MM.1S (cell line): ENCODE measurements at regions not wholly inside any gene's neighbourhood (a gene's known extent, or its start where the extent isn't known, plus 50 kb on each side); places are given as distances from the start of the nearest gene placed in this dataset.

ENCODE experiments used
- DNase-seq: peaks from one replicate; pipeline ENCODE4 v3.0.0-alpha.2; 2015
- H2AFZ ChIP-seq: fragments of 300-600 bp; sonication (generic); 2 replicates; pipeline ENCODE4 v1.6.0; 2016; ENCODE audit warnings: antibody characterized with exemption, low read length
- H3F3A ChIP-seq: fragments of 300-600 bp; sonication (generic); 2 replicates; pipeline ENCODE4 v1.6.1; 2016; ENCODE audit warnings: mild to moderate bottlenecking, antibody characterized with exemption, low read length, moderate library complexity, mixed read lengths; ENCODE audit not compliant: insufficient read depth
- H3K27ac ChIP-seq: fragments of 300-600 bp; sonication (generic); 2 replicates; pipeline ENCODE4 v1.5.1; 2016; ENCODE audit warnings: mild to moderate bottlenecking, low read length
- H3K27me3 ChIP-seq: fragments of 300-600 bp; sonication (generic); replicated peaks from 2 replicates; pipeline ENCODE4 v1.6.0; 2016; ENCODE audit warnings: low read length; ENCODE audit not compliant: insufficient read depth
- H3K36me3 ChIP-seq: fragments of 300-600 bp; sonication (generic); replicated peaks from 2 replicates; pipeline ENCODE4 v1.6.1; 2016; ENCODE audit warnings: mild to moderate bottlenecking, low read length, mixed read lengths; ENCODE audit not compliant: insufficient read depth
- H3K4me1 ChIP-seq: fragments of 300-600 bp; sonication (generic); 2 replicates; pipeline ENCODE4 v1.6.1; 2016; ENCODE audit warnings: low read length, mixed read lengths
- H3K4me2 ChIP-seq: fragments of 300-600 bp; sonication (generic); 2 replicates; pipeline ENCODE4 v1.6.0; 2016; ENCODE audit warnings: low read depth, low read length
- H3K4me3 ChIP-seq: fragments of 300-600 bp; sonication (generic); 2 replicates; pipeline ENCODE4 v1.5.1; 2016; ENCODE audit warnings: low read length, mixed read lengths
- H3K79me2 ChIP-seq: fragments of 300-600 bp; sonication (generic); 2 replicates; pipeline ENCODE4 v1.6.1; 2016; ENCODE audit warnings: mixed run types, low read length, mixed read lengths
- H3K9ac ChIP-seq: fragments of 300-600 bp; sonication (generic); 2 replicates; pipeline ENCODE4 v1.6.1; 2016; ENCODE audit warnings: low read length, mixed read lengths
- H3K9me2 ChIP-seq: fragments of 300-600 bp; sonication (generic); replicated peaks from 2 replicates; pipeline ENCODE4 v1.6.1; 2016; ENCODE audit warnings: mild to moderate bottlenecking, low read length, mixed read lengths; ENCODE audit not compliant: insufficient read depth
- H3K9me3 ChIP-seq: fragments of 300-600 bp; sonication (generic); replicated peaks from 2 replicates; pipeline ENCODE4 v1.6.1; 2016; ENCODE audit warnings: mild to moderate bottlenecking, low read length, mixed read lengths; ENCODE audit not compliant: insufficient read depth
- H4K20me1 ChIP-seq: fragments of 300-600 bp; sonication (generic); 2 replicates; pipeline ENCODE4 v1.6.1; 2016; ENCODE audit warnings: mild to moderate bottlenecking, low read length, moderate library complexity, mixed read lengths; ENCODE audit not compliant: insufficient read depth
- EZH2 ChIP-seq: fragments of 300-600 bp; sonication (generic); optimal IDR thresholded peaks from 2 replicates; pipeline ENCODE3; 2017; ENCODE audit warnings: low read depth, mild to moderate bottlenecking, antibody characterized with exemption, low read length, mixed read lengths
- EZH2phosphoT487 ChIP-seq: fragments of 300-600 bp; sonication (generic); IDR thresholded peaks from 2 replicates; pipeline ENCODE4 v1.6.1; 2018; ENCODE audit warnings: antibody characterized with exemption, low read length
- TF ChIP-seq, protein P1 (sequence below): fragments of 300-600 bp; sonication (generic); IDR thresholded peaks from 2 replicates; pipeline ENCODE4 v1.5.1; 2016; ENCODE audit warnings: antibody characterized with exemption, low read length, mixed read lengths

DNA sequence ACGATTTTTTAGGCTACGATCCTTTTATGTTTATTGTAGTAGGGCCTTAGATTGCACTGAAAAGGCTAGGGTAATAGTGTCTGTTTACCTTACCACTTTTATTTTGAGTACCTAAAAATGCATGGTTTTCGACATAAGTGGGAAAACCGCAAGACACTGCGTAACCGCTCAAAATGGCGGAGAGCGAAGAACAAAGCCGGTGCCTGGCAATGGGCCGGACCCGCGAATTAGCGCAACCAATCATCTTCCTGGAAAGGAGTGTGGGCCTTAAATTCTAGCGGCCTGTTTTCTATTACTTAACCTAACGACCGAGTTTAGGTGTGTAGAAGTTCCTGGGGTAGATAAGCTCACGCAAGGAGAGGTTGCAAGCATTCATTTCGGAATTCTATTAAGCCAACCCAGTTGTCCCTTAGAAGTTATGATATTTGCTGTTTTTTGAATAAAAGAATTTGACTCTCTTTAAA is 118.0 kb downstream of the HFE start:
- Histone ChIP-seq H3K36me3 (no peaks in the 10 kb centered on the region), H3K27ac (peak overlapping the region; percentile 95), H3K4me1 (peaks cover 9% of the 10 kb centered on the region), H3K9me2 (no peaks in the 10 kb centered on the region), H3K4me2 (peak overlapping the region; percentile 95), H2AFZ (0 out of 2 replicates have a peak overlapping the region, but pooled peaks have one; percentile 19), H3K9me3 (no peaks in the 10 kb centered on the region), H3K79me2 (no peaks in the 10 kb centered on the region), H3K4me3 (peak overlapping the region; percentile 68), H3K9ac (peak overlapping the region; percentile 88), H3F3A (peaks cover 30% of the 10 kb centered on the region), H4K20me1 (no peaks in the 10 kb centered on the region), H3K27me3 (no peaks in the 10 kb centered on the region)
- DNase-seq, result peak; percentile 89
- no peak for TF ChIP-seq EZH2phosphoT487
- TF ChIP-seq EZH2, result no peak
- TF ChIP-seq, protein P1, sequence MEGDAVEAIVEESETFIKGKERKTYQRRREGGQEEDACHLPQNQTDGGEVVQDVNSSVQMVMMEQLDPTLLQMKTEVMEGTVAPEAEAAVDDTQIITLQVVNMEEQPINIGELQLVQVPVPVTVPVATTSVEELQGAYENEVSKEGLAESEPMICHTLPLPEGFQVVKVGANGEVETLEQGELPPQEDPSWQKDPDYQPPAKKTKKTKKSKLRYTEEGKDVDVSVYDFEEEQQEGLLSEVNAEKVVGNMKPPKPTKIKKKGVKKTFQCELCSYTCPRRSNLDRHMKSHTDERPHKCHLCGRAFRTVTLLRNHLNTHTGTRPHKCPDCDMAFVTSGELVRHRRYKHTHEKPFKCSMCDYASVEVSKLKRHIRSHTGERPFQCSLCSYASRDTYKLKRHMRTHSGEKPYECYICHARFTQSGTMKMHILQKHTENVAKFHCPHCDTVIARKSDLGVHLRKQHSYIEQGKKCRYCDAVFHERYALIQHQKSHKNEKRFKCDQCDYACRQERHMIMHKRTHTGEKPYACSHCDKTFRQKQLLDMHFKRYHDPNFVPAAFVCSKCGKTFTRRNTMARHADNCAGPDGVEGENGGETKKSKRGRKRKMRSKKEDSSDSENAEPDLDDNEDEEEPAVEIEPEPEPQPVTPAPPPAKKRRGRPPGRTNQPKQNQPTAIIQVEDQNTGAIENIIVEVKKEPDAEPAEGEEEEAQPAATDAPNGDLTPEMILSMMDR, result no peak

GRCh38 chr6:26205625-26206574 is 118.7 kb downstream of the HFE start:
- peak; percentile 48 for DNase-seq

DNA sequence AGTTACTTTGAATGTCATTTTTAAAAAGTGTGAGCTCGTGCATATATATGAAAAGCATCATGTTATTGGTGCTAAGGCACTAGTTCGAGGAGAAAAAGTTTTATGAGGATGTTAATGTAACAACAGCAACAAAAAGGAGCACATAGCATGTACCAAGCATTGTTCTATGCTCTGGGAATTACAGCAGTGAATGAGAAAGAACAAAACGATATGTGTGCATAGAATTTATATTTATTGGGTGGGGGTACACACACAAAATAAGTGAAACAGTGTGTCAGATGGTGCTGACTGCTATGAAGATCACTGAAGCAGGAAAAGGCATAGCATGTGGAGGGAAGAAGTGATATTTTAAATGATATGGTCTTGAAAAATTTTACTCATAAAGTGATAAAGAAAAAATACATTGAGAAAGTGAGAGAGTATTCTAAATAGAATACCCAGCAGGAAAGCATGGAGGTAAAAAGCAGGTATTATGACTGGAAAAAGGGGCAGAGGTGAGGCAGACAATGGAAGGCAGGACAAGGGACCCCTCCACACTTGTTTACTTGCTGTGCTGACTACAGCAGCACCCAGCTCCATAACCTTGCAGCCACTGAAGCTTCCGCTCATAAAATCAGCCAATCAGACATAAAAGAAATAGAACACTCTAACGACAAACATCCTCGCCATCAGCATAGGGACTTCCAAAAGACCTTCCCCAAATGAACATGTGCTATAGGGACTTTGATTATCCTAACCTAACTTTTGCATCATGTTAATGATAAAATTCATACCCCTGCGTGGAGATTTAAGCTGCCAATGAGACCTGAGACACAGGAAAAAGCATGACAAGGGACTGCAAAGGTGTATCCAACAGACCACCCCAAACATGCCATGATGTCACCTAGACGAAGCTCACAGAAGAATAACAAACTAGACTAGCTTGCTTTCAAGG is 119.9 kb downstream of the HFE start:
- TF ChIP-seq EZH2, result no peak
- Histone ChIP-seq H3K4me3 (peak overlapping the region; percentile 68; the same call in 1 of the 2 replicates), H2AFZ (no peak overlapping the region), H3K27me3 (no peaks in the 10 kb centered on the region), H3K4me2 (peak overlapping the region; percentile 95), H3K9me3 (no peaks in the 10 kb centered on the region), H4K20me1 (no peaks in the 10 kb centered on the region), H3K36me3 (no peaks in the 10 kb centered on the region), H3K27ac (peak overlapping the region; percentile 95; the same call in 1 of the 2 replicates), H3F3A (peaks cover 26% of the 10 kb centered on the region), H3K9ac (no peak overlapping the region), H3K4me1 (peaks cover 9% of the 10 kb centered on the region), H3K9me2 (no peaks in the 10 kb centered on the region), H3K79me2 (no peaks in the 10 kb centered on the region)
- no peak for DNase-seq

More at GRCh38 chr6:26205625-26206574, 118.7 kb downstream of the HFE start:
- Histone ChIP-seq H4K20me1 (no peaks in the 10 kb centered on the region), H3K9ac (peak overlapping the region; percentile 88), H3K4me1 (peaks cover 9% of the 10 kb centered on the region), H3K36me3 (no peaks in the 10 kb centered on the region), H3K4me3 (peak overlapping the region; percentile 68), H2AFZ (peak overlapping the region; percentile 19), H3F3A (peaks cover 26% of the 10 kb centered on the region), H3K27ac (peak overlapping the region; percentile 95), H3K9me3 (no peaks in the 10 kb centered on the region), H3K9me2 (no peaks in the 10 kb centered on the region), H3K4me2 (peak overlapping the region; percentile 95), H3K79me2 (no peaks in the 10 kb centered on the region), H3K27me3 (no peaks in the 10 kb centered on the region)
- TF ChIP-seq EZH2phosphoT487, result no peak
- TF ChIP-seq, protein P1, result no peak
- no peak for TF ChIP-seq EZH2
